Stimulated activated naive B cell treated with anti-CD40 and anti-IgM and Interleukin-4, amounts not matched to agents 10 μg/mL and 1 μg/mL and 100 μg/mL, for 72 hours (primary cell): ENCODE measurements at regions not wholly inside any gene's neighbourhood (a gene's known extent, or its start where the extent isn't known, plus 50 kb on each side); places are given as distances from the start of the nearest gene placed in this dataset.

Source experiments
- ATAC-seq, 2 donors: fragments of 150-1000 bp; cut with Tn5 transposase; replicated peaks; 2 replicates each; pipeline ENCODE4 v1.10.0; 2021; ENCODE audit warnings: moderate library complexity in 1 of 2
- DNase-seq: peaks from one replicate; pipeline ENCODE4 v3.0.0; 2021
- H3K27ac Mint-ChIP-seq: one replicate; pipeline ENCODE4 v1.8.0; 2022; ENCODE audit warnings: mild to moderate bottlenecking, mixed read lengths
- H3K27me3 Mint-ChIP-seq, 2 donors: one replicate each; pipeline ENCODE4 v1.8.0; 2022; ENCODE audit warnings: mixed read lengths in 2 of 2
- H3K36me3 Mint-ChIP-seq, 2 donors: one replicate each; pipeline ENCODE4 v1.8.0; 2022; ENCODE audit warnings: mixed read lengths in 2 of 2, mild to moderate bottlenecking in 1 of 2
- H3K4me1 Mint-ChIP-seq, 2 donors: one replicate each; pipeline ENCODE4 v1.8.0; 2022; ENCODE audit warnings: mixed read lengths in 2 of 2, mild to moderate bottlenecking in 1 of 2
- H3K4me3 Mint-ChIP-seq, 2 donors: one replicate each; pipeline ENCODE4 v1.8.0; 2022; ENCODE audit warnings: mild to moderate bottlenecking in 2 of 2, mixed read lengths in 2 of 2, moderate library complexity in 1 of 2
- H3K9me3 Mint-ChIP-seq, 2 donors: one replicate each; pipeline ENCODE4 v1.8.0; 2022; ENCODE audit warnings: mixed read lengths in 2 of 2, mild to moderate bottlenecking in 1 of 2

DNA sequence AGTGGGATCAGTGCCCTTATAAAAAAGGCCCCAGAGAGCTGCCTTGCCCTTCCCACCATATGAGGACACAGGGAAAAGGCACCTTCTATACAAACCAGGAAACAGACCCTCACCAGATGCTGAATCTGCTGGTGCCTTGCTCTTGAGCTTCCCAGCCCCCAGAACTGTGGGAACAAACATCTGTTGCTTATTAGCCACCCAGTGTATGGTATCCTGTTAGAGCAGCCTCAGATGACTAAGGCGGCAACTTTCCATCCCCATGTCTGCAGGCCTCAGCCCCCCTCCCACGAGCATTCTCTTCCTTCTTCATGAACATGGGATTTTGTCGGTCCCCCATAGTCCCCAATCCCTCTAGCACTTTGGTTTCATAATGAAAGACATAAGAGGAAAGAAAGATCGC, 202.5 kb upstream of the GAS1 start:
- DNase-seq, result no peak
- H3K36me3 Mint-ChIP-seq, result peaks cover 0 to 1% of the 10 kb centered on the region in 2 donors
- ATAC-seq, result no peak
- H3K4me3 Mint-ChIP-seq, result no peak overlapping the region
- H3K27ac Mint-ChIP-seq, result no peak overlapping the region
- peaks cover 28 to 31% of the 10 kb centered on the region in 2 donors for H3K27me3 Mint-ChIP-seq
- H3K4me1 Mint-ChIP-seq, result peaks cover 1 to 5% of the 10 kb centered on the region in 2 donors
- H3K9me3 Mint-ChIP-seq, result peaks cover 4 to 9% of the 10 kb centered on the region in 2 donors

GRCh38 chr9:87152256-87152655, 204.9 kb upstream of the GAS1 start:
- Mint-ChIP-seq H3K4me1 (peaks cover 1 to 5% of the 10 kb centered on the region in 2 donors), H3K27ac (no peak overlapping the region), H3K36me3 (peaks cover 0 to 1% of the 10 kb centered on the region in 2 donors), H3K9me3 (peaks cover 4 to 5% of the 10 kb centered on the region in 2 donors), H3K4me3 (no peak overlapping the region), H3K27me3 (peaks cover 20 to 31% of the 10 kb centered on the region in 2 donors)
- ATAC-seq (no peak), DNase-seq (no peak)

DNA sequence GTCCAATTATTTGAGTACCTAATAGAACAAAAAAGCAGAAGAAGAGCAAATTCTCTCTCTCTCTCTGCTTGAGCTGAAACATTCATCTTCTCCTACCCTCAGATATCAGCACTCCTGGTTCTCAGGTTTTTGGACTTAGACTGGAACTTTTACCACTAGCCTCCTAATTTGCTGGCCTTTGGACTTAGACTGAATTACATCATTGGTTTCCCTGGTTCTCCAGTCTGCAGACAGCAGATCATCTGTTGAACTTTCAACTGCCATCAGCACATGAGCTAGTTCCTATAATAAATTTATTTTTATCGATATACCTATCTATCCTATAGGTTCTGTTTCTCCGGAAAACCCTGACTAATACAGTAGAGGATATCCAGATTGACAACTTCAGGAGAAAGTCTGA, 208.9 kb upstream of the GAS1 start:
- Mint-ChIP-seq H3K4me1 (no peaks in the 10 kb centered on the region), H3K4me3 (no peak overlapping the region), H3K27ac (no peak overlapping the region), H3K27me3 (no peaks in the 10 kb centered on the region), H3K9me3 (peaks cover 0 to 4% of the 10 kb centered on the region in 2 donors), H3K36me3 (no peaks in the 10 kb centered on the region)
- no peak for DNase-seq
- no peak for ATAC-seq

DNA sequence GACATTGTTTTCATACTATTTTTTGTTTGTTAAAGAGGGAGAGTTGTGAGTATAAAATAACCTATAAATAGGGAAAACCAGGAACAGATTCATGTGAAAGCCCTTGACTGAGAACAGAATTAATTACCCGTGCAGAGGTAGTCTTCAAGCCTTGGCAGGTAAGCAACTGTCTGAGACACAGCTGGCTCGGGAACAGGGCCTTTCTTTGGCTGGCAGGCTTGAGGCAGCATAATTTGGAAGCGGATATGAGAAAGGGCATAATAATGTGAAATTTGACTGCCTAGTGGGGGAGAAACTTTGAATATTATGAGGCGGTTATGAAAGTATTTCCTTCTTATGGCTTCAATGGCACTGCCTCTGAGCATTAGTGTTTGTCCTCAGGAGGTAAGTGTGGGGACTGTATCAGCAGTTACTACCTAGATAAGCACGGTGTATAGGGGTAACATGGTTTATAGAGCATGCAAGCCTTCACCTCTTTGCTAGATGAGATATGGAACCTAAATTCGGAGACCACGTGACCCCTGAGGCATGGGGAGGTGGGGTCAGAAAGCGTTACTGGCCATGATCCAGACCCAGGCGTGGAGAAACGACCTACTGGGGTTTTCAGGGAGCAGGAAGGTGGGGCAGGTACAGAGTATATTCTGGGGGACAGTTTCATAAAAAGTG, 210.2 kb upstream of the GAS1 start:
- H3K4me1 Mint-ChIP-seq, result no peaks in the 10 kb centered on the region
- peaks cover 0 to 4% of the 10 kb centered on the region in 2 donors for H3K9me3 Mint-ChIP-seq
- DNase-seq (no peak), ATAC-seq (no peak)
- H3K36me3 Mint-ChIP-seq, result no peaks in the 10 kb centered on the region
- H3K4me3 Mint-ChIP-seq, result no peak overlapping the region
- H3K27ac Mint-ChIP-seq, result no peak overlapping the region
- H3K27me3 Mint-ChIP-seq, result no peaks in the 10 kb centered on the region

- peaks cover 0 to 4% of the 10 kb centered on the region in 2 donors for H3K9me3 Mint-ChIP-seq
- ATAC-seq, result no peak
- no peak overlapping the region for H3K27ac Mint-ChIP-seq
- H3K4me1 Mint-ChIP-seq, result no peaks in the 10 kb centered on the region
- no peak for DNase-seq
- no peaks in the 10 kb centered on the region for H3K36me3 Mint-ChIP-seq
- H3K27me3 Mint-ChIP-seq, result no peaks in the 10 kb centered on the region
- H3K4me3 Mint-ChIP-seq, result no peak overlapping the region
Measured at GRCh38 chr9:87158765-87159164, 211.5 kb upstream of the GAS1 start.

DNA sequence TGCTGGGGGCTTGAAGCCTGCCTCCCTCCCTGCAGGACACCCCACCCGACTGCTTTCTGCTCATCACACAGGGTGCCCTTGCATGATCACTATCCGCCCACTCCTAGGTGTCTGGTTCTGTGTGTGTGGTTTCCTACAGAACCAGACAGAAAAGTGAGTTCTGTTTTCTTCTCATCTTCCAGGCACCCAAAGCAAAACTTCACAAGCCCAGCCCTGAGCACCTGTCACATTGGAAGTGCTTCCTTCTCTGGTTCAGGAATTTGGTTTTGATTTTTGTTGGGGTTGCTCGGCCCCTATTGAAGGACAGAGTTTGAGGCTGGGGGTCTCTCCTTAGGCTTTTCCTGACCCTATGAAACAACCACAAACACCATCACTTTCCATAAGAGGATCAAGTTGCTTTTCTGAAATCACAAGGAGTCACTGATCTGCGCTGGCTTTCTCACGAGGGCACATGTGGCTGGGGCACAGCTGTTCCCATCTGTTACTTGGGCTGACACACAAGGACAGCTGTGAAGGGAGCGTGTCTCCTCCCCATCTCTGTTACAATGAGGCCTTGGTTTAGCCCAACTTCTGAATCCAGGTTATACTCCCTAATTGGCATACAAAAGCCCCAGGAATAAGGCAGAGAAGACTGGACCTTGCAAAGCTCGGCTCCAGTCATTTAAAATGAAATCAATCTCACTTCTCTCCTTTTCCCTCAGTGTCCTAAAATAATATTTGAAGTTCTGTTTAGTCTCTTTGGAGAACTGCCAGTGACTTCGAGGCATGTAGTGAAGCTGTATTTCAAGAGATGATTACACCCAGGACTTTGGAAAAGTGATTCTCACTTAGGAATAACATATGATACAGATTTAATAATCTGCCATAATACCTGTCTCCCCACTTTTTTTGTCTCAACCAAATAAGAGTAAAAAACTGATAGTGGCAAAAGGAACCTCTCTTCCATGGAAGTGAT, 213.1 kb upstream of the GAS1 start:
- Mint-ChIP-seq H3K27me3 (no peaks in the 10 kb centered on the region), H3K4me1 (no peaks in the 10 kb centered on the region), H3K9me3 (peaks cover 1 to 3% of the 10 kb centered on the region in 2 donors), H3K36me3 (no peaks in the 10 kb centered on the region), H3K27ac (no peak overlapping the region), H3K4me3 (no peak overlapping the region)
- no peak for DNase-seq
- no peak for ATAC-seq

GRCh38 chr9:87167161-87167560, 219.9 kb upstream of the GAS1 start:
- ATAC-seq (no peak), DNase-seq (no peak)
- H3K4me1 Mint-ChIP-seq, result no peaks in the 10 kb centered on the region
- peaks cover 3% of the 10 kb centered on the region in 2 donors for H3K9me3 Mint-ChIP-seq
- H3K27ac Mint-ChIP-seq, result no peak overlapping the region
- no peak overlapping the region for H3K4me3 Mint-ChIP-seq
- H3K27me3 Mint-ChIP-seq, result peaks cover 0 to 4% of the 10 kb centered on the region in 2 donors
- H3K36me3 Mint-ChIP-seq, result no peaks in the 10 kb centered on the region

DNA sequence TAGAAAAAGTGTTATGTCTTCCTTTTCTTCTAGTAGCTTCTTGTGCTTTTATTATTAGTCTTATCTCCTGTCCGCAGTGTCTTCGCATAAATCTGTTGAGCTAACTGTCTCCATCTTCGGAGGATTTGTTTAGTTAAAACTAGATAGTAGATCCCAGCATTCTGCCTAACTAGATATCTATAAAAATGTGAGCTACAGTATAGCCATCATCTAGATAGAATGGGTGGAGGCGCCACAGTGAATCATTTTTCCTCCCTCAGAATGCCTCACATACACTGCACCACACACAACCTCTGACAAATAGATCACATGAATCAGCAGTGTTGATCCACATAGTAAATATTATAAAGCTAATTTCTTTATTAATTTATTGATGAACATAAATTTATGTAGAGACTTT, 220.3 kb upstream of the GAS1 start:
- Mint-ChIP-seq H3K4me3 (no peak overlapping the region), H3K4me1 (no peaks in the 10 kb centered on the region), H3K9me3 (peaks cover 3% of the 10 kb centered on the region in 2 donors), H3K36me3 (no peaks in the 10 kb centered on the region), H3K27me3 (peaks cover 0 to 4% of the 10 kb centered on the region in 2 donors), H3K27ac (no peak overlapping the region)
- DNase-seq (no peak), ATAC-seq (no peak)

DNA sequence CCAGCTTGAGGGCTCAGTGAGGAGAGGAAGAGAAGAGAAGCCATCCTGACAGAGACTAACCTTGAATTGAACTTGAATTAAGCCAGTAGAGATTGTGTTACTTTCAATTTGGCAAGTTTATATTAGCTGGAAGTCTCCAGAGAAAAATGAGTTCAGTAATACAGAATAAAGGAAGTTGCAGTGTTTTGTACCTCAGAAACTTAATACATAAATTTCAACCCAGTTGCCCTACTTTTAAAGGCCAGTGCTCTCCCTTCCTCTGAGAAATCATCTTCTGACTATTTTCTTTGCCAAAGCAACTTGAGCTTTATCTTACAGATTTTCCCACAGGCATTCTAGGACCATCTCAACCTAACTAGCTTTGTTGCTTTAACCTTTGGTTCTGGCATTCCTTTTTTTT, 231.0 kb upstream of the GAS1 start:
- no peak for DNase-seq
- H3K9me3 Mint-ChIP-seq, result peaks cover 0 to 4% of the 10 kb centered on the region in 2 donors
- no peaks in the 10 kb centered on the region for H3K36me3 Mint-ChIP-seq
- H3K27ac Mint-ChIP-seq, result no peak overlapping the region
- H3K4me1 Mint-ChIP-seq, result no peaks in the 10 kb centered on the region
- no peak overlapping the region for H3K4me3 Mint-ChIP-seq
- H3K27me3 Mint-ChIP-seq, result peaks cover 0 to 5% of the 10 kb centered on the region in 2 donors
- ATAC-seq, result no peak

DNA sequence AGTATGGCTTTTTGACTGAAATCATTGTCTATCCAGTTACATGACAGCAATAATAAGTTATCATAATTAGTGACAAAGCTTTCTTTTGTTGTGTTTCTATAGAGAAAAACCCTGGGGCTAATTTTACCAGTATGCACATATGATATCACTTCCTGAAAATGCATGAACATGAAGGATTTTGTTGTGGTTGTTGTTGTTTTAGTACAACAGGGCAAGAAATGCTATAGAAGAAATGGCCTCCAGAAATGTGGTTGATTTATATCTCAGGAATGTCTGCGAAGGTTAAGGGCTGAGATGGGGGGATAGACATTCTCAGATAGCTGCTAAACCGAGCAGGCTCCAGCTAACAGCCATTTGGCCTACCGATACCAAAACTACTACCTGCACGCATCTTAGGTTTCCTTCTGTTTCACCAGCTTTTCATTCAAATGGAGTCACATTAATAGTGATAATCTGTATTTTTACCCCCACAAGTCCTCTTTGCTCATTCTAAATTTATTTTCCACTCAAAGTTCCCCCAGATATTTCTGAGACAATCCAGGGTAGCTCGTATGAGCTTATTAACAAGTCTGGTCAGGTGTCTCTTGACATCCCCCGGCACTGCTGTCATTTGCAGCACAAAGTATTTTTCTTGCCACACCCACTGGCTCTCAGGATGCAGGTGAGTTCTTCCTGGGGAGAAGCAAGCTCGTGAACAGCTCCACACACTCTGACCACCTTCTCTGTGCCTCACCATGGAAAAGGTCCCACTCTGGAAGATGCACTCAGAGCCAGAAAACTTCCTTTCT, 232.4 kb upstream of the GAS1 start:
- no peak overlapping the region for H3K27ac Mint-ChIP-seq
- H3K36me3 Mint-ChIP-seq, result no peaks in the 10 kb centered on the region
- peaks cover 0 to 5% of the 10 kb centered on the region in 2 donors for H3K27me3 Mint-ChIP-seq
- ATAC-seq (no peak), DNase-seq (no peak)
- peaks cover 0 to 6% of the 10 kb centered on the region in 2 donors for H3K9me3 Mint-ChIP-seq
- no peaks in the 10 kb centered on the region for H3K4me1 Mint-ChIP-seq
- H3K4me3 Mint-ChIP-seq, result no peak overlapping the region

DNA sequence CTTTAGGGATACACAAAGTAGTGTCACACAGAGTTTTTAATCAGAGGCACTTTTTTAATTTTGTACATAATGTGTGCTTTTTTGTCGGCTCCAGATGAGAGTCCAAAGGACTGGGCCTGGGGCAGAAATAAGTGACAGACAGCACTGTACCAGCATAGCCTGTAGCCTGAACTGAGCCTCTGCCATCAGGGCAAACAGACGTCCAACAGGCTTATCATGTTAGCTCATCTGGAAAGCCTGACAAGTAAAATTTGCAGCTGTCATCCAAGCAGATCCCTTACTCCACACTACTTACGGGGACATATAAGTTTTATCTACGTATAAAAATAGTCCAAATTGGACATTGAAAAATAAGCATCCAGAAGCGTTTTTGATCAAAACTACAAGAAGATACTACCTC, 233.1 kb upstream of the GAS1 start:
- peaks cover 0 to 6% of the 10 kb centered on the region in 2 donors for H3K9me3 Mint-ChIP-seq
- H3K27ac Mint-ChIP-seq, result no peak overlapping the region
- DNase-seq (no peak), ATAC-seq (no peak)
- no peak overlapping the region for H3K4me3 Mint-ChIP-seq
- H3K4me1 Mint-ChIP-seq, result no peaks in the 10 kb centered on the region
- peaks cover 0 to 5% of the 10 kb centered on the region in 2 donors for H3K27me3 Mint-ChIP-seq
- H3K36me3 Mint-ChIP-seq, result no peaks in the 10 kb centered on the region

- H3K9me3 Mint-ChIP-seq, result peaks cover 0 to 6% of the 10 kb centered on the region in 2 donors
- no peak for ATAC-seq
- H3K36me3 Mint-ChIP-seq, result no peaks in the 10 kb centered on the region
- H3K4me3 Mint-ChIP-seq, result no peak overlapping the region
- no peak for DNase-seq
- peaks cover 0 to 5% of the 10 kb centered on the region in 2 donors for H3K27me3 Mint-ChIP-seq
- H3K4me1 Mint-ChIP-seq, result no peaks in the 10 kb centered on the region
- H3K27ac Mint-ChIP-seq, result no peak overlapping the region
Measured at GRCh38 chr9:87180841-87181240, 233.5 kb upstream of the GAS1 start.

DNA sequence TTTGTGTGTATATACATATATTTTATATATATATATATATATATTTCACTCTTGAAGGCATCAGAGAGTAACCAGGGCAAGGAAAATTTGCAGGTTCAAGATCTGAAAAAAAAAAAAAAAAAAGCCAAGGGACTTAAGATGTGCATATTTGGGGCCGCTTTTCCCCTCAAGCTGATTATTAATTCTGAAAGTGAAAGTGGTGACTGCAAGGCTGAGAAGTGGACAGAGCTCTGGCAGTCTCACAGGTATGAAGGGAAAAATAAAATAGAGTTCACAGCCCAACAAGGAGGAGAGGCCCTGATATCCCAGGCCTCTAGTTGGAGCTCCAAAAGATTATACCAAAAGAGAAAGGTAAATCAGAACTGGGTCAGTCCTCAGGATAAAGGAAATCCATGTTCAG, 234.4 kb upstream of the GAS1 start:
- peaks cover 0 to 6% of the 10 kb centered on the region in 2 donors for H3K9me3 Mint-ChIP-seq
- no peak for ATAC-seq
- no peaks in the 10 kb centered on the region for H3K4me1 Mint-ChIP-seq
- no peak overlapping the region for H3K4me3 Mint-ChIP-seq
- DNase-seq, result no peak
- no peak overlapping the region for H3K27ac Mint-ChIP-seq
- no peaks in the 10 kb centered on the region for H3K27me3 Mint-ChIP-seq
- no peaks in the 10 kb centered on the region for H3K36me3 Mint-ChIP-seq

GRCh38 chr9:87184956-87185642, 237.8 kb upstream of the GAS1 start:
- H3K4me1 Mint-ChIP-seq, result no peaks in the 10 kb centered on the region
- DNase-seq (no peak), ATAC-seq (no peak)
- no peaks in the 10 kb centered on the region for H3K27me3 Mint-ChIP-seq
- H3K4me3 Mint-ChIP-seq, result no peak overlapping the region
- H3K36me3 Mint-ChIP-seq, result no peaks in the 10 kb centered on the region
- peaks cover 0 to 4% of the 10 kb centered on the region in 2 donors for H3K9me3 Mint-ChIP-seq
- H3K27ac Mint-ChIP-seq, result no peak overlapping the region
